ENCODE measurements at regions not wholly inside any gene's neighbourhood (a gene's known extent, or its start where the extent isn't known, plus 50 kb on each side); places are given as distances from the start of the nearest gene placed in this dataset.
"Not testable (repeated sequence)": the region's sequence is repeated elsewhere in the genome, so short reads cannot be mapped to it uniquely, and the experiment has no call there.

DNA sequence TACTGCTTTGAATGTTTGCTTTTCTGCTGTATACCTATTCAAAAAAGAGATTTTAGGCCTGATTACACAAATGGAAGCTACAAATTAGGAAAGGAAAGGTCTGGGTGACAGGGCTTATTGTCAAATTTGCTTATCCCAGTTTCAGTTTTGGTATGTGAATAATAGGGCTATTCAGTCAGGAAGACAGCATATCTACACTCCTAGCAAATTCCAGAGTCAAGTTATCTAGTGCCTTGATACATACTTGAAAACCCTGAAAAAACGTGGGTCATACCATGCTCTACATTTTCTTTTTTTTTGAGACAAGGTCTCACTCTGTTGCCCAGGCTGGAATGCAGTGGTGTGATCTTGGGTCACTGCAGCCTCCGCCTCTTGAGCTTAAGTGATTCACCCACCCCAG, 59.2 kb upstream of the CCDC180 start:
- not testable (repeated sequence) for H3K4me3 ChIP-seq, H3K27ac ChIP-seq

DNA sequence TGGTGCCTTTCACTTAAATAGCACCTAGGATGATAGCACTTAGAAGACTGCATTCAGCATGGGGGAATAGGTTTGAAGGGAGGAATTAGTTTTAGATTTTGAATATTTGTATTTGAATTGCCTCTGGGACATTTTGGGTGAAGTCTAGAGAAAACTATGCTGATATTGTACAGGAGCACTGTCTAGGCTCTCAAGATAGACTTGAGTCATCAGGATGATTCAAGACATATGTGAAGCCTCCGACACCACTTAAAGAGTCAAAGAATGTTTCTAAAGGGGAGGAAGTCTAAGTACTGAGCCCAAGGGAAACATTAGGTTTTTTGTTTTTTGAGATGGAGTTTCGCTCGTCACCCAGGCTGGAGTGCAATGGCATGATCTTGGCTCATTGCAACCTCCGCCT, 63.9 kb upstream of the CCDC180 start:
- H3K4me3 ChIP-seq, result no peak overlapping the region
- no peak overlapping the region for H3K27ac ChIP-seq

DNA sequence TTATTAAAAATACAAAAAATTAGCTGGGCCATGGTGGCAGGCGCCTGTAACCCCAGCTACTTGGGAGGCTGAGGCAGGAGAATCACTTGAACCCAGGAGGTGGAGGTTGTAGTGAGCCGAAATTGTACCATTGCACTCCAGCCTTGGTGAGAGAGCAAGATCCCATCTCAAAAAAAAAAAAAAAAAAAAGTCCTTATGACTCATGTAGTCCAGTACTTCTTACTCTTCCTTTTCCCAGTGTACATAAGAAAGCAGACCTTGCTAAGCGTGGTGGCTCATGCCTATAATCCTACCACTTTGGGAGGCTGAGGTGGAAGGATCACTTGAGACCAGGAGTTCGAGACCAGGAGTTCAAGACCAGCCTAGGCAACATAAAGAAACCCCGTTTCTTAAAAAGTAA, 66.0 kb upstream of the CCDC180 start:
- H3K27ac ChIP-seq, H3K4me3 ChIP-seq: not testable (repeated sequence)

DNA sequence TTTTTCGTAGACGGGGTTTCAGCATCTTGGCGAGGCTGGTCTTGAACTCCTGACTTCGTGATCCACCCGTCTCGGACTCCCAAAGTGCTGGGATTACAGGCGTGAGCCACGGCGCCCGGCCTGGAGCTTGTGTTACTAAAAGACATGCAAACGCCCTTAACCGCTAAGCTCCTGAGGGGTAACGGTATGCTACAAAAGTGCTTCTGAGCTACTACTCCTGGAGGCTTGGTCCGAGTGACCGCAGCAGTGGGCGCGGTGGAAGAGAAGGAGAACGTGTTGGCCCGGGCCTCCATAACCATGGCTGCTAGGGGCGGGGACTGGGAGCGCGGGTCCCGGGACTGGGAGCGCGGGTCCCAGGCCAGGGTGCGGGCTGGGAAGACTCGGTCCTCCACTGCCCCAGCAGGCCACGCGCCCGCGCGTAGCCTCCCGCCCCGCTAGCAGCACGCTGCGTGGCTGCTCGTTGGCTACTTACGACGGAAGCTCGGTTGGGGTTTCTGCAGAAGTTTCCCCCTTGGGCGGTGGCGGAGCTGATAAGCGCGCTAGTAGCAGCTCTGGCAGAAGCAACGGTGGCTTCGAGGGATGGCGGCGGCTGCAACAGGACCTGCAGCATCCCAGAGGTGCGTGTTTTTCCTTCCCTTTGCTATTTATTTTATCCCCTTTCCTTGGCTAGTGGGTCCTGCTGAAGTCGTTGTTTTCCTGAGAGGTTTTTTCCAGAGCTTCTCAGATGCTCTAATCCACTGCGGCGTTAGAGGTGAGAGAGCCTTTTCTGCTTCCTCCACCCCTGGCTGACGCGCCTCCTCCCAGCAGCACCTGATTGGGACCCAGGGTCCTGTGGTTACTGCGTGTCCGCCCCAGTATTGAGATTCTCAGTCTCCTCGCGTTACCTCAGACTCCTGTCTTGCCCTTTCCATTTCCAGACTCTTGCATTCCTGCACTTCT, 69.2 kb upstream of the CCDC180 start:
- H3K27ac ChIP-seq, result peak overlapping the region in 20 of 21 experiments; percentile 18 to 86 (median 64)
- H3K4me3 ChIP-seq, result peak overlapping the region; percentile 37 to 65 (median 54)

DNA sequence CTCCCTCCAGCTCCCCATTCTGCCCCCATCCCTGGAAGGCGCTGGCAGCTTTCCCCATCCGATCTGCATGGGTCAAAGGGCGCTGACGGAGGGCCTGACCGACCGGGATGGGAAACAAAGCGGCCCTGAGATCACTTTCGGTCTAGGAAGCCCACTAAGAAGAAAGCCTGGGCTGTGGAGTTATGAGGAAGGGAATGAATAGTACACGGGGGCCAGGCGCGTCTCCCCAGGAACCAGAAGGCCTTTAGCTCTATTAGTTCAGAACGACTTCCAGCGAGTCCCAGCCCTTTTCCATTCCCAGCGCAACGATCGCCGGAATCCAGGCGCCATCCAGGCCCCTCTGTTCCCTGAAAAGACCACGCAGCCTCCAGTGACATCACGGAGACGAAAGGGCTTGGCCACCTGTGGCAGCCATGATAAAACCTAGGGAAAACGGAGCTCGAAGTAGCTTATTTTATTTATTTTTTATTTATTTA, 70.1 kb upstream of the CCDC180 start:
- Histone ChIP-seq H3K4me3 (peak overlapping the region in 6 of 7 experiments; percentile 37 to 65 (median 52)), H3K27ac (peak overlapping the region in 1 of 21 experiments; percentile 65)

DNA sequence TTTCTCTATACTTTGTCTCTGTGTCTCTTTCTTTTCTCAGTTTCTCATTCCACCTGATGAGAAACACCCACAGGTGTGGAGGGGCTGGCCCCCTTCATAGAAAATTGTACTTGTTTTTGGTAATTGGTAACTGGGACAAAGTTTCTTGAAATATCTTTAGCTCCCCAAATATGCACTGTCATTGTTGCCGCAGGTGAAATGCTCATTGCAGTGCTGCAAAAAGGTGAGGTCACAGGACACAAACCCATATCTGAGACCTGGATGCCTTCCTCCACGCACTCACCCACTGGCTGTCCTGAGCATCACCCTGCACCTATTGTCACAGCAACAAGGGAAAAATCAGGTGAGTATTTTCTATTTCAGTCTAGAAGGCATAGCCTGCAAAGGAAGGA, 74.5 kb upstream of the CCDC180 start:
- H3K27ac ChIP-seq, result not testable (repeated sequence)

DNA sequence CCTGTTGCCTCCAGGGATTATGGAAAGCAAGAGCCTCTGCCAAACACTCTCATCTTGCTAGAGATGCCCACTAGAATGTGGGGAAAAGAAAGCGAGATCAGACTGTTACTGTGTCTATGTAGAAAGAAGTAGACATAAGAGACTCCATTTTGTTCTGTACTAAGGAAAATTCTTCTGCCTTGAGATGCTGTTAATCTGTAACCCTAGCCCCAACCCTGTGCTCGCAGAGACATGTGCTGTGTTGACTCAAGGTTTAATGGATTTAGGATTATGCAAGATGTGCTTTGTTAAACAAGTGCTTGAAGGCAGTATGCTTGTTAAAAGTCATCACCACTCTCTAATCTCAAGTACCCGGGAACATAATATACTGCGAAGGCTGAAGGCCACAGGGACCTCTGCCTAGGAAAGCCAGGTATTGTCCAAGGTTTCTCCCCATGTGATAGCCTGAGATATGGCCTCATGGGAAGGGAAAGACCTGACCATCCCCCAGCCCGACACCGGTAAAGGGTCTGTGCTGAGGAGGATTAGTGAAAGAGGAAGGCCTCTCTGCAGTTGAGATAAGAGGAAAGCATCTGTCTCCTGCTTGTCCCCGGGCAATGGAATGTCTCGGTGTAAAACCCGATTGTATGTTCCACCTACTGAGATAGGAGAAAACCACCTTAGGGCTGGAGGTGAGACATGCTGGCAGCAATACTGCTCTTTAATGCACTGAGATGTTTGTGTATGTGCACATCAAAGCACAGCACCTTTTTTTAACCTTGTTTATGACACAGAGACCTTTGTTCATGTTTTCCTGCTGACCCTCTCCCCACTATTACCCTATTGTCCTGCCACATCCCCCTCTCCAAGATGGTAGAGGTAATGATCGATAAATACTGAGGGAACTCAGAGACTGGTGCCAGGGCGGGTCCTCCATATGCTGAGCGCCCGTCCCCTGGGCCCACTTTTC, 75.1 kb upstream of the CCDC180 start:
- not testable (repeated sequence) for H3K4me3 ChIP-seq

More for the DNA sequence above, 74.5 kb upstream of the CCDC180 start:
- H3K4me3 ChIP-seq, result not testable (repeated sequence)

DNA sequence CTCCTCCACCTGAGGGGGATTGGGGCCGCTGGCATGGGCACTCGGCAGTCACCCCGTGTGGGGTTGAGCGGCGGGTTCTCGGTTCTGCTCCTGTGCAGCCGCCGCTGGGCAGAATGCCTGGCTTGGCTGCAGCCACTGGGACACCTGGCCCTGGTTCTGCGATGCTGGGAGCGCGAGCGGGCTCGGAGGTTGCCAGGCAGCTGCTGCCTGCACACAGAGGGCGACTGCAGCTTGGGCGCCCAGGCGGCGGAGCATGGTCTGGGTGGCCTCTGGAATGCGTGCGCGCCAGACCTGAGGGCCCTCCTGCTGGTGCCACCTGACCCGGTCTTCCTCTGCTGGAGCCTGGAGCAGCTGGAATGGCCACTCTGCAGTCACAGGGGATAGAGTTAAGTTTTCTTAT, 85.1 kb upstream of the CCDC180 start:
- H3K27ac ChIP-seq, H3K4me3 ChIP-seq: not testable (repeated sequence)

More for the DNA sequence above, 75.1 kb upstream of the CCDC180 start:
- H3K27ac ChIP-seq, result not testable (repeated sequence)

DNA sequence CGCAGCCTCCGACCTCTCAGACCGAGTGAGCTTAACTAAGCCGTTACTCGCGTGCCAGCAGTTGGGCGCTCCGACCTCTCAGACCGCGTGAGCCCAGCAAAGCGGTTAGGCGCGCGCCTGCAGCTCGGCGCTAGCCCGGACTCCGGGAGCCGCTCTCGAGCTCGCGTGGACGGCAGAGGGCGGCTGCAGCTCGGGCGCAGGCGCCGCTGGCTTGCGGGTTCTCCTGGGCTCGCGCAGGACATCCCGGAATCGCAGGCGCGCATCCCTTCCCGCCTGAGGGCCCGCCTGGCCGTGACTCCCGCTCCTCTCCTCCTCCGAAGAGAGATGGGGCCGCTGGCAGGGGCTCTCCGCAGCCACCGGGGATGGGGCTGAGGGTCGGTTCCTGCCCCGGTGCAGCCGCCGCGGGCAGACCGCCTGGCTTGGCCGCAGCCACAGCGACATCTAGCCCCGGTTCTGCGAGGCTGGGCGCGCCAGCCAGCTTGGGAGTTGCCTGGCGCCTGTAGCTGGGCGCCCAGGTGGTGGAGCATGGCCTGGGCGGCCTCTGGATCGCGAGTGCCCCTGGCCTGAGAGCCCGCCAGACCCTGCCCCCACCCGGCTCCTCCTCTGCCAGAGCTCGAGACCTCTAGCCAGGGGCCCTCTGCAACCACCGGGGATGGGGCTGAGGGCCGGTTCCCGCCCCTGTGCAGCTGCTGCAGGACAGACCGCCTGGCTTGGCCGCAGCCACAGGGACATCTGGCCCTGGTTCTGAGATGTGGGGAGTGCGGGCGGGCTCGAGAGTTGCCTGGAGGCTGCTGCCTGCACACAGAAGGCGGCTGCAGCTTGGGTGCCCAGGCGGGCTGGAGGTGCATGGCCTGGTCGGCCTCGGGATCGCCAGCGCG, 85.7 kb upstream of the CCDC180 start:
- H3K27ac ChIP-seq, result not testable (repeated sequence)
- H3K4me3 ChIP-seq, result peak overlapping the region in 6 of 7 experiments; percentile 2 to 36 (median 20)

DNA sequence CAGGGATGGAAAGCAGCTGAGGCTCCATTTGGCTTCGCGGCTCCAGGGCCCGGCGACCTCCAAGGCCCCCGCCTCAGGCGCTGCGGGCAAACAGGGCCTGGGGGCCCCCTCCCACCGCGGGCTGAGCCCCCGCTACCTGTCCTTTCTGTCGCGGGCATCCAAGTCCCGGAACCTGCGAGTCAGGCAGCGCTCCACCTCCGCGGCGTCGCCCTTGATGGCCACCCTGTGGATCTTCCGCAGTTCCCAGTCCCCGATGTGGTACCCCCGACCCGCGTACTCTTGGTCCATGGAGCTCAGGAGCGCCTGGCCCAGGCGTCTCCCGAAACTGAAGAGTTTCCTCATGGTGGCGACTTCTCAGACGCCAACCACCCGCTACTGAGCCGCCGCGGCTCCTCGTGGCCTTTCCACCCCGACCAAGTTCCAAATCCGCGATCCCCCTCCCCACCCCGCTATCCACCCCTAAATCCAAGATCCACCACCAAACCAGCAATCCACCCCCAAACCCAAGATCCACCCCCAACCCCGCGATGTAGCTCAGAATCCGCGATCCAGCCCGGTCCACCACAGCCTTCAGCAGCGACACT, 86.5 kb upstream of the CCDC180 start:
- no peak overlapping the region for H3K27ac ChIP-seq
- peak overlapping the region in 6 of 7 experiments; percentile 2 to 36 (median 20) for H3K4me3 ChIP-seq

DNA sequence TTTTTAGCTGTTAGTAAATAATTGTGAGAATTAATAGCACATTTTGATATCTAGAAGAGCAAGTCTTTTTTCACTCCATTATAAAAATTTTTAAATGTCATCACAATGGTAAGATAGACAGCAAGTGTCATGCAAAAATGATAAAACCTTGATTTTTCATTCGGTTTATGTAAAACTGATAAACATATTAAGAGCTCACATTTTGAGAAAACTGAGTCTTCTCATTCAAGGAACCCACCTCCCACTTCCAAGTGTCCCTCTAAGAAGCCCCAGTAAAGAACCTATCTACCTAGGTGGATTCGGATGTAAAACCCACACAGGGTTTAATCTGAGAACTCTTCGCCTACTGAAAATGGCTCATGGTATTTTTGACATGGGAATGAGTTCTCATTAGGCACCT, 87.1 kb upstream of the CCDC180 start:
- H3K4me3 ChIP-seq, H3K27ac ChIP-seq: not testable (repeated sequence)

DNA sequence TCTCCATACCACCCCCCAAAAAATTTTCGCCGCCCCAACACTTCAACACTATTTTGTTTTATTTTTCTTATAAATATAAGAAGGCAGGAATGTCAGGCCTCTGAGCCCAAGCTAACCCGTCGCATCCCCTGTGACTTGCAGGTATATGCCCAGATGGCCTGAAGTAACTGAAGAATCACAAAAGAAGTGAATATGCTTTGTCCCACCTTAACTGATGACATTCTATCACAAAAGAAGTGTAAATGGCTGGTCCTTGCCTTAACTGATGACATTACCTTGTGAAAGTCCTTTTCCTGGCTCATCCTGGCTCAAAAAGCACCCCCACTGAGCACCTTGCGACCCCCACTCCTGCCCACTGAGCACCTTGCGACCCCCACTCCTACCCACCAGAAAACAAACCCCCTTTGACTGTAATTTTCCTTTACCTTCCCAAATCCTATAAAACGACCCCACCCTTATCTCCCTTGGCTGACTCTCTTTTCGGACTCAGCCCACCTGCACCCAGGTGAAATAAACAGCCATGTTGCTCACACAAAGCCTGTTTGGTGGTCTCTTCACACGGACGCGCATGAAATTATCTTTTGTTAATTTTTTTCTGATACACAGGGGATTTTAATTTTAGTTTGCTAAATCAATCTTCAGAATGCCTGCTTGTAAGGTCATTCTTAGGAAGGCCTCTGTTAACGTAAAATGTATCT, 87.9 kb upstream of the CCDC180 start:
- H3K4me3 ChIP-seq, H3K27ac ChIP-seq: not testable (repeated sequence)

DNA sequence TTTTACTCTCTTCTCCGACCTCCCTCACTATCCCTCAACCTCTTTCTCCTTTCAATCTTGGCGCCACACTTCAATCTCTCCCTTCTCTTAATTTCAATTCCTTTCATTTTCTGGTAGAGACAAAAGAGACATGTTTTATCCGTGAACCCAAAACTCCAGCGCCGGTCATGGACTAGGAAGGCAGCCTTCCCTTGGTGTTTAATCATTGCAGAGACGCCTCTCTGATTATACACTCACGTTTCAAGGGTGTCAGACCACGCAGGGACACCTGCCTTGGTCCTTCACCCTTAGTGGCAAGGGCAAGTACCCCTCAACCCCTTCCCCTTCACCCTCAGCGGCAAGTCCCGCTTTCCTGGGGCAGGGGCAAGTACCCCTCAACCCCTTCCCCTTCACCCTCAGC, 92.3 kb upstream of the CCDC180 start:
- H3K4me3 ChIP-seq, H3K27ac ChIP-seq: not testable (repeated sequence)

DNA sequence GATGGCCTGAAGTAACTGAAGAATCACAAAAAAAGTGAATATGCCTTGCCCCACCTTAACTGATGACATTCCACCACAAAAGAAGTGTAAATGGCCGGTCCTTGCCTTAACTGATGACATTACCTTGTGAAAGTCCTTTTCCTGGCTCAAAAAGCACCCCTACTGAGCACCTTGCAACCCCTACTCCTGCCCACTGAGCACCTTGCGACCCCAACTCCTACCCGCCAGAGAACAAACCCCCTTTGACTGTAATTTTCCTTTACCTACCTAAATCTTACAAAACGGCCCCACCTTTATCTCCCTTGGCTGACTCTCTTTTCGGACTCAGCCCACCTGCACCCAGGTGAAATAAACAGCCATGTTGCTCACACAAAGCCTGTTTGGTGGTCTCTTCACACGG, 92.9 kb upstream of the CCDC180 start:
- H3K4me3 ChIP-seq, H3K27ac ChIP-seq: not testable (repeated sequence)

DNA sequence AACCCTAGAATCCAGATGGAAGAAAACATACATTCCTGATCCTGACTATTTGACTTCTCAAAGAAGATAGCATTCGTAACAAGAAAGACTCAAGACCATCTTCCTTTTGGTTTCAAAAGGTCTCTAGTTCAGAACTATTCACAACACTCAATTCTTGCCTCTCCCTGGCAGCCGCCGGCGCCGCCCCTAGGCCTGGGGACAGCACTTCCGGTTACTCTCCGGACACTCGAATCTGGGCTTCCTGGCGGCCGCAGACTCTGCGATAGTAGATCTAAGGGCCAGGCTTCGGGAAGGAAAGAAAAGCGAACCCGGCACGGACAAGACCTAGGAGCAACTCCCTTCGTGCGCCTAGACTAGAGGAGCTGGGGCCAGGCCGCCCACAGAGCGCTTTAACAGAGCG, 107.8 kb upstream of the CCDC180 start:
- H3K27ac ChIP-seq, H3K4me3 ChIP-seq: not testable (repeated sequence)

DNA sequence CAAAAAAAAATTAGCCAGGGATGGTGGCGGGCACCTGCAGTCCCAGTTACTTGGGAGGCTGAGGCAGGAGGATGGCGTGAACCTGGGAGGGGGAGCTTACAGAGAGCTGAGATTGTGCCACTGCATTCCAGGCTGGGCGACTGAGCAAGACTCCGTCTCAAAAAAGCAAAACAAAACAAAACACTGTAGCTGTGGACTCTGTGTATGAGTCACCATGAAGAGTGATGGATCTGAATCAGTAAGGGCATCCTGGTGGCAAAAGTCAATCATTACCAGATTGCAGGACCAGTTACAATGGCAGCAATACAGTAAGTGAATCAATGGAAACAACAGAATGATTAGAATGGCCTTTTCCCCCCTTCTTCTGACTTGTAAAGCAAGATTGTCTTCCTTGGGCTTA, 113.7 kb upstream of the CCDC180 start:
- not testable (repeated sequence) for H3K4me3 ChIP-seq, H3K27ac ChIP-seq

DNA sequence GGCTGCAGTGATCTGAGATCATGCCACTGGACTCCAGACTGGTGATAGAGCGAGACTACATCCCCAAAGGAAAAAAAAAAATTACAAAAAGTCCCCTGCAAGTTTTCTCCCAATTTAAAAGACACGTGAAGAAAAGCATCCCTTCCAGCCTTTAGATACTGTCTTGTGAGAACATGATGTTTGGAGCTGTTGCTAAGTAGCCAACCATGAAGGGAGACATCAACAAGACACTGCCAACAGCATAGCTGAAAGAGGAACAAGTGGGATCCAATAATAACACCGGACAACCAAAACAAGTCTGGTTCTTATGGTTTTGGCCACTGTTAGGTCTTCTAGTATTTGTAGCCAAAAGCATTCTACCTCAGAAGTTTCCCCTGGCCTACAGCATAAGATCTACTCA, 118.9 kb upstream of the CCDC180 start:
- no peak overlapping the region for H3K27ac ChIP-seq
- H3K4me3 ChIP-seq, result no peak overlapping the region

DNA sequence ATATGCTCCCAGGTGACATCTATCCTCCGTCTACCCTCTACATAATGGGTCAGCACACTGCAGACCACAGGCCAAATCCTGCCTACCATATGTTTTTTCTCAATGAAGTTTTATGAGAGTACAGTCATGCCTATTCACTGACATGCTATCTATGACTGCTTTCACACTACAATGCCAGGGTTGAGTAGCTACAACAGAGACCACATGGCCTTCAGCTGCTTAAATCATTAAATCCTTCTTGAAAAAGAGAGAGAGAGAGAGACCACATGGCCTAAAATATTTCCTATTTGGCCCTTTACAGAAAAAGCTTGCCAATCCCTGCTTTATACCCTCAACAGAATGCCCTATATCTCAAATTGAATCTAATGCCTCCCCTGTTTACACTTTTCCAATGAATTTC, 119.8 kb upstream of the CCDC180 start:
- not testable (repeated sequence) for H3K27ac ChIP-seq, H3K4me3 ChIP-seq

All from skin epidermis (tissue), 12 donors.